ENCODE measurements at regions not wholly inside any gene's neighbourhood (a gene's known extent, or its start where the extent isn't known, plus 50 kb on each side); places are given as distances from the start of the nearest gene placed in this dataset.

DNA sequence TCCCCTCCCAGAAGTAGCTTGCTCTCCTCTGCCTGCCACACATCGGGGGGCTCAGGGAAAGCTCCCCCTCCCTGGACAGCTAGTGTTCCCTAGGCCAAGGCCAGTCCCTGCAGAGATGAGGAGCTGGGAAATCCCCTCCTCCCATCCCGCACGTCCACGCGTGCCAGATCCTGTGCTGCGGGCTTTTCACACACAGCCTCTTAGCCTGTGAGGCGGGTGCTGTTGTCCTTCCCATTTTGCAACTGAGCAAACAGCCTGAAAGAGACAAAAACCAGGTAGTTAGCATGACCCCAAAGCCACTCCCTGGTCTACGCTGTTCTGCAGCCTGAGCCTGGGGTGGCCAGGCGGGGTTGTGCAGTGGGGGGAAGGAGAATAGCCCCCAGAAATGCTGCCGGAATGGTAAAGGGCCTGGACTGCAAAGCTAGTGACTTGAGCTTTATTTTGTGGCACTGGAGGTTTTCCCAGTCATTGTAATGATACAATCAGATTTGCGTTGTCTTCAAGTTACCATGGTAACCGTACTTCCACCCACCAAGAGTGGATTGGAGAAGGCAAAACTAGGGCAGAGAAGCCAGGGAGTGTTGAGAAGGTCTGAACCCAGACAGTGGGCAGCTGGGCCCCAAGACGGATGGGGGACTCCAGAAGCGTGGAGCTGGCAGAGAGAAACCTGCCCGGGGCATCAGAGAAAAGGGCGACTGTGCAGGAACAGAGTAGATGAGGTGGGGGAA, 98.6 kb upstream of the KCTD7 start:
- Histone ChIP-seq H3K4me3 (no peak overlapping the region), H3K4me1 (no peaks in the 10 kb centered on the region), H3K27me3 (no peaks in the 10 kb centered on the region), H3K36me3 (peaks cover 0 to 17% of the 10 kb centered on the region in 2 donors), H3K27ac (no peak overlapping the region), H3K9me3 (no peaks in the 10 kb centered on the region)
- ATAC-seq (no peak), DNase-seq (no peak)
- intact Hi-C loops (cut with DNase I): no loop called here
- TF ChIP-seq, protein P1, sequence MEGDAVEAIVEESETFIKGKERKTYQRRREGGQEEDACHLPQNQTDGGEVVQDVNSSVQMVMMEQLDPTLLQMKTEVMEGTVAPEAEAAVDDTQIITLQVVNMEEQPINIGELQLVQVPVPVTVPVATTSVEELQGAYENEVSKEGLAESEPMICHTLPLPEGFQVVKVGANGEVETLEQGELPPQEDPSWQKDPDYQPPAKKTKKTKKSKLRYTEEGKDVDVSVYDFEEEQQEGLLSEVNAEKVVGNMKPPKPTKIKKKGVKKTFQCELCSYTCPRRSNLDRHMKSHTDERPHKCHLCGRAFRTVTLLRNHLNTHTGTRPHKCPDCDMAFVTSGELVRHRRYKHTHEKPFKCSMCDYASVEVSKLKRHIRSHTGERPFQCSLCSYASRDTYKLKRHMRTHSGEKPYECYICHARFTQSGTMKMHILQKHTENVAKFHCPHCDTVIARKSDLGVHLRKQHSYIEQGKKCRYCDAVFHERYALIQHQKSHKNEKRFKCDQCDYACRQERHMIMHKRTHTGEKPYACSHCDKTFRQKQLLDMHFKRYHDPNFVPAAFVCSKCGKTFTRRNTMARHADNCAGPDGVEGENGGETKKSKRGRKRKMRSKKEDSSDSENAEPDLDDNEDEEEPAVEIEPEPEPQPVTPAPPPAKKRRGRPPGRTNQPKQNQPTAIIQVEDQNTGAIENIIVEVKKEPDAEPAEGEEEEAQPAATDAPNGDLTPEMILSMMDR (IDR thresholded peaks at IDR 0.05): no peak

DNA sequence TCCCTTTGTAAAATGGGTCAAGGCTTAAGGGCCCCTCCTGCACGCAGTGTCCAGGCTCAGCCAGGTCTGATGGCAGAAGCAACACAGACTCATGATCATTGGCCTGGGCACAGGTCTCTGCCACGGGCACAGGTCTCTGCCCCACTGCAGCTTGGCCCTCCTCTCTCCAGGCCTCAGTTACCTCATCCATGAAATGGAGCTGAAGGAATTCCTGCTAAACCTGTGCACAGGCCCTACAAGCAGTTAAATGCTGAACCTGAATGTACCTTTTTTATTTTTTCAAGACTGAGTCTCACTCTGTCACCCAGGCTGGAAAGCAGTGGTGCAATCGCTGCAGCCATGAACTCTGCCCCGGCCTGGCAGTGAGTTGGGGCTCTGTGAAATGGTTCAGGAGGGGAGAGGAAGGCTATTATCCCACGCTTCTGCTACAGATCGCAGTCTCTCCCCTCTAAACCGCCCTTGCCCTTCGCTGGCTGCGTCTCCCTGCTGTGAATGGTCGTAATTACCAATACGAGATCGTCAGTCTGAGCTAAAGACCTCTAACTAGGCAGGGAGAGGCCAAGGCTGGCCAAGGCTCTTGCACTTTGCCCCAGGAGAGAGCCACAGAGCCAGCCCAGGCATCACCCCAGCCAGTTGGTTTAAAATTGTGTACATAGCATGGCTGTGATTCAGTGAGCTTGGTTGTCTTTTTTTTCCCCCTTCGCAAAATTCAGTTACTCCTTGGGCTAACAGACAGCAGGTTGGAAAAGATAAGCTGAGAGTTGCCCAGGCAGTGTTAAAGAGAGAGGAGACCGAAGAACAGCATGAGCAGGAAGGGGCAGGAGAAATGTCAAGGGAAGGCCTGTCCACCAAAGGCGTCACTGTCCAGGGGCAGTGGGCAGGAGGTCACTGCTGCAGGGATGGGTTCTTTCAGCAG, 93.0 kb upstream of the KCTD7 start:
- intact Hi-C loops (cut with DNase I): no loop called here
- Histone ChIP-seq H3K27ac (no peak overlapping the region), H3K4me3 (no peak overlapping the region), H3K36me3 (peaks cover 0 to 5% of the 10 kb centered on the region in 2 donors), H3K9me3 (no peaks in the 10 kb centered on the region), H3K4me1 (no peaks in the 10 kb centered on the region), H3K27me3 (no peaks in the 10 kb centered on the region)
- ATAC-seq (no peak), DNase-seq (no peak)
- TF ChIP-seq, protein P1 (IDR thresholded peaks at IDR 0.05): no peak

DNA sequence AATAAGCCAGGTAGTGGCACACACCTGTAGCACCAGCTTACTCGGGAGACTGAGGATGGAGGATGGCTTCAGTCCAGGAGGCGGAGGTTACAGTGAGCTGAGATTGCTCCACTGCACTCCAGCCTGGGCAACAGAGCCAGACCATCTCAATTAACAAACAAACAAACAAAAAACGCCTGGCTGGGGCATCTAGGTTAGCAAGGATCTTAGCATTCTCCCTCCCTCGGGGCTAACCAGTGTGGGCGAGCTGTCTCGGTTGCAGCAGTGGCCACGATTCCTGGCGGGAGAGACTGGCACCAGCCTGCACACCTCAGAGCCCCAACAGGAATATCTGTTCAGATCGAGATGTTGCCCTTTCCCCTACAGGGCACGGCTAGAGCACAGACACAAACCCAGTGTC, 91.3 kb upstream of the KCTD7 start:
- no peak overlapping the region for H3K4me3 ChIP-seq
- no peak for DNase-seq
- TF ChIP-seq, protein P1 (IDR thresholded peaks at IDR 0.05): no peak
- no peaks in the 10 kb centered on the region for H3K9me3 ChIP-seq
- H3K27me3 ChIP-seq: no peaks in the 10 kb centered on the region
- H3K36me3 ChIP-seq: peaks cover 0 to 16% of the 10 kb centered on the region in 2 donors
- intact Hi-C loops (cut with DNase I): no loop called here
- ATAC-seq: no peak
- no peaks in the 10 kb centered on the region for H3K4me1 ChIP-seq
- H3K27ac ChIP-seq: no peak overlapping the region

DNA sequence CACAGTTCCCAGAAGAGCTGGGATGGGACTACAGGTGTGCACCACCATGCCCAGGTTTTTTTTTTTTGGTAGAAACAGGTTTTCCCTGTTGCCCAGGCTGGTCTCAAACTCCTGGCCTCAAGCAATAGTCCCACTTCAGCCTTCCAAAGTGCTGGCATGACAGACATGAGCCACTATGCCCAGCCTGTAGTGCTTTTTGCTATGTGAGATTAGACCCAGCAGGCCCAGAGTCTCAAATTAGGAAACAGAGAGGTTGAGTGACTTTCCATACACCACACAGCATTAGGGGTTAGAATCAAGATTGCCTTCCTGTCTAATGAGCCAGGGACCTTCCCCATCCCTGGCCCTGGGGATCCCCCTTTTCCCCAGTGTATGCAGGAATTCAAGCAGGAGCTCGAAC, 90.8 kb upstream of the KCTD7 start:
- DNase-seq (no peak), ATAC-seq (no peak)
- no peaks in the 10 kb centered on the region for H3K9me3 ChIP-seq
- H3K36me3 ChIP-seq: peaks cover 0 to 20% of the 10 kb centered on the region in 2 donors
- intact Hi-C loops (cut with DNase I): no loop called here
- H3K27ac ChIP-seq: no peak overlapping the region
- H3K4me1 ChIP-seq: no peaks in the 10 kb centered on the region
- TF ChIP-seq, protein P1 (IDR thresholded peaks at IDR 0.05): no peak
- H3K27me3 ChIP-seq: no peaks in the 10 kb centered on the region
- H3K4me3 ChIP-seq: no peak overlapping the region

DNA sequence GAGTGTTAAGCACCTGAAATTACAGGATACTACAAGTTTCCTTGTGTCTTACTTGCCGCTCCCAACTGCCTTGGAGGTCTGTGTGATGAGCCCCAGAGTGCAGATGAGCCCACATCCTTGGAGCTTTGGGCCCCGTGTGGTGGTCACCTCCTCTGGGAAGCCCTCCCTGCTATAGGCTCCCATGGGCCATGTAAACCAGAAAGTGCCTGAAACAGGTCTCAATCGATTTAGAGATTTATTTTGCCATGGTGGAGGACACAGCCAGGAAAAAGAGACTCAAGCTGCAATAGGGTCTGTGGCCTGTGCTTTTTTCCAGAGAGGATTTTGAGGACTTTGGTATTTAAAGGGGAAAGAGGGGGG, 89.4 kb upstream of the KCTD7 start:
- TF ChIP-seq, protein P1 (IDR thresholded peaks at IDR 0.05): no peak
- H3K36me3 ChIP-seq: peaks cover 0 to 33% of the 10 kb centered on the region in 2 donors
- ATAC-seq (no peak), DNase-seq (no peak)
- intact Hi-C loops (cut with DNase I): no loop called here
- no peaks in the 10 kb centered on the region for H3K9me3 ChIP-seq
- no peaks in the 10 kb centered on the region for H3K27me3 ChIP-seq
- no peak overlapping the region for H3K4me3 ChIP-seq
- H3K4me1 ChIP-seq: no peaks in the 10 kb centered on the region
- H3K27ac ChIP-seq: no peak overlapping the region

All from left lung (tissue), 4 donors.